HG03025 (cell line): ENCODE measurements at regions not wholly inside any gene's neighbourhood (a gene's known extent, or its start where the extent isn't known, plus 50 kb on each side); places are given as distances from the start of the nearest gene placed in this dataset.
"Not testable (repeated sequence)": the region's sequence is repeated elsewhere in the genome, so short reads cannot be mapped to it uniquely, and the experiment has no call there.

Source experiments
- ATAC-seq: cut with Tn5 transposase; IDR thresholded peaks from one replicate; pipeline ENCODE4 v1.9.1; 2021; ENCODE audit warnings: mild to moderate bottlenecking, moderate library complexity; ENCODE audit not compliant: unreplicated experiment, low FRiP score

DNA sequence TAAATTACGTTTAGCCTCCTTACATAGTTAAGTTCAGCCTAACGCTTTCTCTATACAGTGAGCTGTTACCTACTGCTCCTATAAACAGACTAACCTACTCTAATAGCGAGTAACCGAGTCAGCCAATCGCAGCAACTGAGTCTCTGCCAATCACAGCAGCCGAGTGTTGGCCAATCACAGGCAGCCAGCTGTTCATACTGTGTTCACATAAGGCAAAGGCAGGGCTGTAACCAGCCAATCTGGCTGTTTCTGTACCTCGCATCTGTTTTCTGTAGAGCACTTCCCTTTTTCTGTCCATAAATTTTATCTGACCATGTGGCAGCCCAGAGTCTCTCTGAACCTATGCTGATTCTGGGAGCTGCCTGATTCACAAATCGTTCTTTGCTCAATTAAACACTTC, 263.9 kb upstream of the JARID2 start:
- ATAC-seq = no peak

- no peak for ATAC-seq
These were observed 262.0 kb upstream of the JARID2 start for GRCh38 chr6:14983599-14984518.

DNA sequence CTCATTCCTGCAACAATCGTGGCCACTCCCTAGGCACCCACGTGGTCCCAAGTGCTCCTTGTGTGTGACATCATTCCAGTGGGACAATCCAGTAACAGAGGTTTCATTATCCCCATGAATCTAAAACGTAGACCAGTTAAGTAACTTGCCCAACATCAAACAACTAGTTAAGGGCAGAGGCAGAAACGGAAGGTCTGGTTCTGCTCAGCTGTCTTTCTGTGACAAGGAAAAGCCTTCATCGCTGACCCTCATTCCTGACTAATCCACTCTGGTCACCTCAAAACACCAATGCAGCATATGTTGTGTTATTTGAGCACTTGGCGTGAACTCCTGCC, 261.4 kb upstream of the JARID2 start:
- ATAC-seq = no peak

DNA sequence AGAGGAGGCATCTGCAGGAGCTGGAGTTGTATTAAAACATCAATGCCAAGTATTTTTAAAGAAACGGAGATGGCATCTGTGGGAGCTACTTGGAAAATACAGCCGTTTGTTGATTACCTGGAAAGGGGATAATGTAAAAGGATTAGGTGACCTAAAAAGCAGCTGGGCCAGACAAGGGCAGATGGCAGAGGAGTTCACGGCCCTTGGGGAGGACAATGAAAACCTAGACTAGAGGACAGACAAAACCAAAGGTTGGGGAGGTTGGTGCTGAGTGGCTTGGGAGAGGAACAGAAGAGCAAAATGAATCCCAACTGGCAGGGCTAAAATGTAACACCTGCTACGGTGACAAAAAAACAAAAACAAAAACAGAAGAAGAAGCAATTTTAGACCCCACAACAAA, 260.5 kb upstream of the JARID2 start:
- no peak for ATAC-seq

DNA sequence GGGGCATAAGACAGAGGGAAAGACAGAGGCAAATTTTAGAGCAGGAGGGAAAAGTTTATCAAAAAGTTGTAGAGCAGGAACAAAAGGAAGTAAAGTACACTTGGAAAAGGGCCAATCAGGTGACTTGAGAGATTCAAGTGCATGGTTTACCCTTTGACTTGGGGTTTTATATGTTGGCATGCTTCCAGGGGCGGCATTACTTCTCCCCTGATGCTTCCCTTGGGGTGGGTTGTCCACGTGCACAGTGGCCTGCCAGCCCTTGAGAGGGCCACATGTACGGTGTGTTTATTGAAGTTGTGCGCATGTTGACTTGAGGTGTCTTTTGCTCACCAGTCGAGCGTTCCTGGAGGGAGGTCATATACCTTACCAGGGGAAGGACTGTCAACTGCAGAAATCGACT, 259.5 kb upstream of the JARID2 start:
- ATAC-seq = no peak

- ATAC-seq = no peak
These were observed 258.4 kb upstream of the JARID2 start for GRCh38 chr6:14987490-14987889.

GRCh38 chr6:14992382-14992781, 253.5 kb upstream of the JARID2 start:
- ATAC-seq = no peak

GRCh38 chr6:14995208-14995607, 250.7 kb upstream of the JARID2 start:
- no peak for ATAC-seq

- no peak for ATAC-seq
These were observed 249.8 kb upstream of the JARID2 start for GRCh38 chr6:14995966-14996602.

- ATAC-seq = no peak
These were observed 249.0 kb upstream of the JARID2 start for GRCh38 chr6:14996892-14997291.

- no peak for ATAC-seq
These were observed 248.4 kb upstream of the JARID2 start for GRCh38 chr6:14997507-14997906.

DNA sequence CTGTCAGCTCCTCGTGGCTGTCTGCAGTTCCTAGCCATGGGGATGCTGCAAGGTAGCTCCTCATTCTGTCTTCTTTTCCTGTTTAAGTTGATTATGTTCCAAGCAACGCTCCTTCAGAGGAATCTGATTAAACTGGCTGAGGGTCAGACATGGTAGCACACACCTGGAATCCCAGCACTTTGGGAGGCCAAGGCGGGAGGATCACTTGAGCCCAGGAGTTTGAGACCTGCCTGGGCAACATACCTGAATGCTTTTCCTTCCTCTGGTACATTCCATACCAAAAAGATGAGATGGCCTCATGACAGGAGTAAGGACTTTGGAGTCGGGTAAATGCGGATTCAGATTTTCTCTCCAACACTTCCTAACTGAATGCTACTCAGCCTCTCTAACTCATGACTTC, 246.8 kb upstream of the JARID2 start:
- no peak for ATAC-seq

DNA sequence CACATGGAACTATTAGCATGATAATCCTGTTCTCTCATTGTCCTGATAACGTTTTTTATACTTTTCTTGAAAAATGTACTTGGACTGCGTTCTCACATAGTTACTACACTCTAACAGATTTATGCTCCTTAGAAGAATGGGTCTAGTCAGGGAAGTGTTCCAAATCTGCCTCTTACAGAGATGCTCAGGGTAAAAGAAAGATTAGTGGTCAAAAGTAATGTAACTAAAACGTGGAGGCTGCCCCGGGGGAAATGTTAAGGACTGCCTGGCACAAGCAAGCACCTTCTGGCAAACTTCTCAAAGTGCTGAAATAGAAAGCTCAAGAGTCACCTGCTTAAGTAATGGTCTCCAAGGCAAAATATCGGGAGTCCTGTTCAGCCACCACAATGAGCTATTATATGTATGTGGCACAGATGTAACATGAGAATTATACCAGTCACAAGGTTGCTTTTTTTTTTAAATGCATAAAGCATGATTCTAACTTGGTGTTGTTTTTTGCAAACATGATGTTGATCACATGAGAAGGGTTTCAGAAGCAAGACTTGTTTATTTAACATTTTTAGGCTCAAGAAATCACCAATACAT, 244.5 kb upstream of the JARID2 start:
- ATAC-seq = no peak

DNA sequence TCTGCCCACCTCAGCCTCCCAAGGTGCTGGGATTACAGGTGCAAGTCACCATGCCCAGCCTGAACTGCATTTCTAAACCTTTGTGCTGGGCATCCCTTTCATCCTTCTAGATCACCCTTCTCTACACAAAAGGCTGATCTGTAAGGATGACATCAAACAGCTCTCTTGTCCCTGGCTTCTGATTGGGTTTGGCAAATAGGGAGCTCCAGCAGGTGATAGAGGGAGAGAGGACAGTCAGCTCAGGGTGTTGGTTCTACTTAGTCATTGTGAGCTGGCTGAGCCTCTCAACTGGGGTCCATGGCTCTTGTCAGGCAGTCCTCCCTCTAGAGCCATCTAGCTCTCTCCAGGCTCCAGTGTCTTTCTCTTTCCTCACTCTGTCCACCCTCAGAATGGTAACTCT, 237.6 kb upstream of the JARID2 start:
- ATAC-seq = no peak

DNA sequence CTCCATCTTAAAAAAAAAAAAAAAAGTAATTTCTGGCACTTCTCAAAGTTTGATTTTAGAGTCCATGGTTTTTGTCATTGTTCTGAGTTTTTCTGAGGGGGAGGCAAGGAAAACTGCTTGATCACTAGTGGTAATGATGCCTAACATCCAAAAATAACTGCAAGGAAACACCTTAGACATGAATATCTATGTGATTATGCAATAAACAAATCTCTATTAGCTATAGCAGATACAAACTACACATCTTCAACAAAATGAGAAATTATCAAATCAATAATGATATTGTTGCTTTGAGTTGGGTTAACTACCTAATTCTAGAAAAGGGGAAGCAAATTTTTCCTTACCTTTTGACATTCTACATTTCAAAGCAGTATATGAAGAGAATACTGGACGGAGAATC, 230.9 kb upstream of the JARID2 start:
- ATAC-seq = no peak

GRCh38 chr6:15016813-15017212, 229.1 kb upstream of the JARID2 start:
- no peak for ATAC-seq

DNA sequence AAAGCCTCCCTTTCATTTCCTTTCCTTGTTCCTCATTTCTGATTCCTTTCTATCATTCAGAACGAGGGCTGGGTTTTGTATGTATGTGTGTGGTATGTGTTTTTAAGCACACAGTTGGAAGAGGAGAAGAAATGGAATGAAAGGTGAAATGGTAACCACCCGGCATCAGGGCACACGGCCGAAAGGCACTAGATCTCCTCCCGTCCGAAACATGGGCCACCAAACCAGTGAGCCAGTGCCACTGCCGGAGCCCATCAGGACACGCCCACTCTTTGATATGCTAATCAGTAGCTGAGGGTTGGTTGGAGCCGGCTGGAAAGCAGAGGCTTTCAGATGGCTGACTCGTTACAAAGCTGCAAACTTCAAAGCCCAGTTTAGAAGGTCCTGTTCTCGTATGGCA, 228.6 kb upstream of the JARID2 start:
- no peak for ATAC-seq

GRCh38 chr6:15017803-15018202, 228.1 kb upstream of the JARID2 start:
- ATAC-seq = no peak

DNA sequence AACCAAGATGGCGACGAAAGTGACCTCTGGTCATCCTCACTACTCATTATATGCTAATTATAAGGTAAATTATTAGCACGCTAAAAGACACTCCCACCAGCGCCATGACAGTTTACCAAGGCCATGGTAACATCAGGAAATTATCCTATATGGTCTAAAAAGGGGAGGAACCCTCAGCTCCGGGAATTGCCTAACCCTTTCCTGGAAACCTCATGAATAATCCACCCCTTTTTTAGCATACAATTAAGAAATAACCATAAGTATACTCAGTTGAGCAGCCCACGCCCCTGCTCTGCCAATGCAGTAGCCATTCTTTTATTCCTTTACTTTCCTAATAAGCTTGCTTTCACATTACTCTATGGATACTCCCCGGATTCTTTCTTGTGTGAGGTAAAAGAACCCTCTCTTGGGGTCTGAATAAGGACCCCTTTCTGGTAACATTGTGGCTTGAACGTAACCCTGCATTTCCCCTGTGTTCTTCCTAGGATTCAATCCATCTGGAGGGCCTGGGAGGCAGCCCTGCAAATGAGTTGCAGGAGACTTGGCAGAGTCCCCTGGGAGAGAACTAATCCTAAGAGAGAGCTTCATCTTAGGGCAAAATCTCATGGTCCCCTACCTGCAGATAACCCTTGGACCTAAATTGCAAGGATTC, 225.6 kb upstream of the JARID2 start:
- ATAC-seq = no peak

DNA sequence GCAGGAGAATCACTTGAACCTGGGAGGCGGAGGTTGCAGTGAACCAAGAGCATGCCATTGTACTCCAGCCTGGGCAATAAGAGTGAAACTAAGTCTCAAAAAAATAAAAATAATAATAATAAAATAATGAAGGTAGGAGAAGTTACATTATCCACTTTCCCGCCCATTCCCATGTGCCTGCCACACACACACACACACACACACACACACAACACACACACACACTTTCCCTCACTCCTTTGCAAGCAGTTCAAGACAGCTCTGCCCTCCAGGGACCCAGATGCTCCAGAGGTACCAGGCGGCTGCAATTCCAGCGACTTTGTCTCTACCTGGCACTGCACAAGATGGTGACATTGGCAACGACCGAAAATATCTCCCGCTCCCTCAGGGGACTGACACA, 224.8 kb upstream of the JARID2 start:
- no peak for ATAC-seq

GRCh38 chr6:15023018-15023417, 222.9 kb upstream of the JARID2 start:
- not testable (repeated sequence) for ATAC-seq
